T47D (cell line): ENCODE measurements at regions not wholly inside any gene's neighbourhood (a gene's known extent, or its start where the extent isn't known, plus 50 kb on each side); places are given as distances from the start of the nearest gene placed in this dataset.

Experiments
- DNase-seq, 2 experiments: peaks; one replicate each; pipeline versions ENCODE4 v3.0.0 to v3.0.0-alpha.2; 2011 to 2012; ENCODE audit warnings: low read depth in 1 of 2, low spot score in 1 of 2
- JUND ChIP-seq: IDR thresholded peaks from 2 replicates; pipeline ENCODE4 v1.6.1; 2012; ENCODE audit warnings: low read depth
- in situ Hi-C: cut with HindIII; loops from 2 replicates; pipeline ENCODE4 v1.10.0; 2016; ENCODE audit warnings: low sequenced_read_pairs, low pct_unique_long_range_greater_than_20kb

DNA sequence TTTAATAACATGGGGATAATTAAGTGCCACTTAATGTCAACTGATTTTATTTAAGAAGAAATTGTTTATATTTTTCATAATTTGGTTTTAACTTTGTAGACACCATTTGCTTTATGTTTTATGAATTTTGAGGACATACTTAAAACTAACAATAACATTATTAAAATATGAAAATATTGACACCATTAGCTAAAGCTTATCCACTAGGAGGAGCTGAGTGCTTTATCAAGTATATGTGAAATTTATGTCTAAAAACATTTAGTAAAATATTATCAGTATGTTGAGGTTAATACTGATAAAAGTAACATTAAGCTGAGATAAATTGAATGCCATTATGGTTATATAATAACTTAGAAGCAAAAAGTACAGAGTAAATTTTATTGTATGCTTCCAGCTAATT lies 622.1 kb downstream of the ARL4A start:
- in situ Hi-C loops = no loop called here

DNA sequence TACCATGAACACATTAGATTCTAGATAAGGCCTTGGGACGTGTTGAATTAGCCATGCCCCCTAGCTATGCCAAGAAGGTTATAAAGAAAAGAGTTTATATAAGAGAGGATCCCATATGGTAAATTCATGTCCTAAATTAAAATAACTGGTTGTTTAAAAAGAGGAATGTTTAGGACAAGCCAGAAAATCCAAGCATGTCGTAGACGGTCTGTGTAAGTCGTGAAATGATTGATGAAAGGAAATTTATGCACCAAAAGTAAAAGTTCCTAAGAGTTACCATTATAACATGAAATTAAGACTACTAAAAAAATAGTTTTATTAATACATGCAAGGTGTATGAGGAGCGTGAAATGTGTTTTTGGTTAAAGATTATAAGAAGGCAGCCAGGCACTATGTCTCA lies 624.9 kb downstream of the ARL4A start:
- in situ Hi-C loops = no loop called here
- no peak for TF ChIP-seq JUND
- DNase-seq = peak in 1 of 2 experiments; percentile 74

More for the DNA sequence above, 622.1 kb downstream of the ARL4A start:
- no peak for DNase-seq
- no peak for TF ChIP-seq JUND

DNA sequence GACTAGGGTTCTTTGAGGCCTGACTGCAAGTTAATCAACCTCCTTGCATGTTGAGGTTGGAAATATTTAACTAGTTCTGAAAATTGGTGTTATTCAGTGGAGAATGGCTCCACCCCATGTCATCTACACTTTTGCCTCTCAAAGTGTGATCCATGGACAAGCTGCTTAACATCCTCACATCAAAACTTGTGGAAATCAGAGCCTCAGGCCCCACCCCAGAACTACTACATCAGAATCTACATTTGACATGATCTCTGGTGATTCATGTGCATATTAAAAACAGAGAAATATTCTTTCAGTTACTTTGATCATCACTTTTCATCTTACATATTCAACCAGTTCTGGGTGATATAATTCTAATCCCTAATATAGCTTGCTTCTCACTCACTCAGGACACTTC lies 632.9 kb downstream of the ARL4A start:
- DNase-seq = no peak
- in situ Hi-C loops = no loop called here
- no peak for TF ChIP-seq JUND

DNA sequence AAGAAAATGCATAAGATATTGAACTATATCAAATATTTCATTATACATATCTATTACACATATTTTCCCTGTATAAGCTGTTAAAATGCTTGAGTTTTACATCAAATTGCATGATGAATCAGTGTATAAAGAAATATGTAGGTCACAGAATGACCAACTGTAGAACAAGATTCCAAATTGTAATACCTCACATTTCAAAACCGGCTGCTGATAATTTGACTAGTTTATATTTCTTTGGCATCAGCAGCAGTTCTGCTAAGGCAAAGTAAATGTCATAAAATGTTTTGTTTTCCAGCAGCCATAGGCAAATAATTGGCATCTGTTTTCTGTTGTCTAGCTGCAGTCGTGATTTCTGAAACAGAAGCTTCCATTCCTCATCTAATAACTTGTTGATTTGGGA lies 633.9 kb downstream of the ARL4A start:
- no peak for DNase-seq
- no peak for TF ChIP-seq JUND
- in situ Hi-C loops = no loop called here

DNA sequence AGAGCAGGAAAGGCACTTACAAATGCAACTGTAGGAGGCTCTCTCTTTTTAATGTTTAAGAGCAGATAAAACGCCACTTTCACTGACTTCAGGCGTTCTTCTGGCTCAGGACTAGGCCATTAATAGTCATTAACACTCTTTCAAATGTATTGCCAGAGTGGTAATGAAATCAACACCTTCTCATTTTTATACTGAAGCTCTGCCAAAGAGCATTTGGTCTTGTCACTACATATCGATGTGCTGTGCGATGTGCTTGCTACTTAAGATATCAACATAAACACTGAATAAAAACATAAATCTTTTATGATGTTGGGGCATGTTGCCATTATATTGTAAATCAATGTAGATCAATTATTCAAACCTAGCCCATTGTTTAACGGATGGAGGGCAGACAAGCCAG lies 634.7 kb downstream of the ARL4A start:
- no peak for DNase-seq
- in situ Hi-C loops = no loop called here
- TF ChIP-seq JUND = no peak

DNA sequence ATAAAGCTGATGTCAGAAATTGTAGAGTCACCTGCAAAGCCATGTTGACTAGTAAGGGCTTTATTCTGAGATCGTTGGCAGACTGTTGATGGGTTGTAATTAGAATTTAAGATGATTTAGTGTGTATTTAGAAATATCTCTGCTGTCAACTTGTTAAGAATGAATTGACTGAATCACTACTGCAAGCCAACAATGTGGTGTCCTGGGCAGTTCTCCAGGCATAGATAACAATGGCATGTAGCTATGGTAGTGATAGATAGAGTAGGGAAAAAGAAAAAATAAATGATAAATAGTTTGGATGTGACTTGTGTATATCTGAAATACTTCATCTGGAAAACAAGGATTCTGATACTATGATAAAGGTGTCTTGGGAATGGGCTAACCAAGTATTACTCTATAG lies 640.2 kb downstream of the ARL4A start:
- DNase-seq = no peak
- in situ Hi-C loops = no loop called here
- no peak for TF ChIP-seq JUND

DNA sequence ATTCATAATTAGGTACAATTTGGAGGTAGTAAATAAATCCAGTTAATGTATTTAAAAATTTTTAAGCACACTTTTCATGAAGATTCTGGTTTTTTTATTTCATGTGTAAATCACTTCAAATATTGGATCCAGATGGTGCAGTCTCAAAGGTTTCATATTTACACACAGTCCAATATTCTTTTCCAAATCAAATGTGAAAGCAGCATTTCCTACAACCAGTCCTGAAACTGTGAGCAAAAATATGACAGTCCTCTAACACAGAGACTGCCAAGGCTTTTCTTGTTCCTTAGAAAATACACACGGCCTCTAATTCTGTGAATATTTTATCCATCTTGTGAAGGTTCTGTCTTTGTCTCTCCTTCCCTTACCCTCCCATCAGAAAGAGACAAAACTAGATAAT lies 645.9 kb downstream of the ARL4A start:
- TF ChIP-seq JUND = no peak
- DNase-seq = no peak
- in situ Hi-C loops = no loop called here

DNA sequence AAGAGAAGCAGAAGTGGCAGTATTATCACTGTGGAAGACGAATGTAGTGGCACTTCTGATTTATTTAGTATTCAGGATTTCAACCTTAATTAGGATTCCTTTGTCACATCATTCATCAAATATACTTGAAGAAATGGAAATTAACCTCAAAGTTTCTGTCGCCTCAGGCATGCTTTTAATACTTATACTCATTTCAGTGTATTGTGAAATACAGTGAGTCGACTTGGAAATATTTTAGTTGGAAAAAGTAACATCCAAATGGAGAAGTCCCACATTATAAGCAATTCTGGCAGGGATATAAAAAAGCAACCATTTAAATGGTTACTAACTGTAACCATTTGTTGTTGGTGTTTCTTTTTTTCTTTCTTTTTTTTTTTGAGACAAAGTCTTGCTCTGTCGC lies 648.8 kb downstream of the ARL4A start:
- no peak for TF ChIP-seq JUND
- in situ Hi-C loops = no loop called here
- DNase-seq = no peak

DNA sequence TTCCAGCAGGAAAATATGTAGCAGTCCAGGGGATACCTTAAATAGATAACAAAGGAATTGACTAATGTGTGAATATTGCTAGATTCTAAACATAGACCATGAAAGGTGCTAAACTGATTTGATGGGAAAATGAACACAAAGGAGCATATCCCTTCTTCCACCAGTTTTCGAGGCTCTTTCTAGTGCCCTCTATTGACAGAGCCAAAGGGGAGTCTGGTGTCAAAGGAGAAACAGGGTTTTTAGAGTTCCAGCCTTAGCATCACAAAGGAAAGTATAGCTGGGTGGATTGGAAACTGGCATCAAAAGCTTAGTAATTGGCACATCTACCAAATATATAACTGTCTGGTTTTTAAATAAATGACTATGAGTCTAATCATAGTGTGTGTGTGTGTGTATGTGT lies 636.8 kb downstream of the ETV1 start:
- in situ Hi-C loops = no loop called here
- TF ChIP-seq JUND = no peak
- DNase-seq = no peak

DNA sequence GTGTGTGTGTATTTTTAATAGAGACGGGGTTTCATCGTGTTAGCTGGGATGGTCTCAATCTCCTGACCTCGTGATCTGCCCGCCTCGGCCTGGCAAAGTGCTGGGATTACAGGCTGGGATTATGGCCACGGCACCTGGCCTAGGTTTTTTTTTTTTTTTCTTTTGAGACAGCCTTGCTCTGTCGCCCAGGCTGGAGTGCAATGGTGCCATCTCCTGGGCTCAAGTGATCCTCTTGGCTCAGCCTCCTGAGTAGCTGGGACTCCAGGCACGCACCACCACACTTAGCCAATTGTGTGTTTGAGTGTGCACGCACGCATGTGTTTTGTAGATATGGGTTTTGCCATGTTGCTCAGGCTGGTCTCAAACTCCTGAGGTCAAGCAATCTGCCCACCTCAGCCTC lies 629.8 kb downstream of the ETV1 start:
- in situ Hi-C loops = no loop called here

DNA sequence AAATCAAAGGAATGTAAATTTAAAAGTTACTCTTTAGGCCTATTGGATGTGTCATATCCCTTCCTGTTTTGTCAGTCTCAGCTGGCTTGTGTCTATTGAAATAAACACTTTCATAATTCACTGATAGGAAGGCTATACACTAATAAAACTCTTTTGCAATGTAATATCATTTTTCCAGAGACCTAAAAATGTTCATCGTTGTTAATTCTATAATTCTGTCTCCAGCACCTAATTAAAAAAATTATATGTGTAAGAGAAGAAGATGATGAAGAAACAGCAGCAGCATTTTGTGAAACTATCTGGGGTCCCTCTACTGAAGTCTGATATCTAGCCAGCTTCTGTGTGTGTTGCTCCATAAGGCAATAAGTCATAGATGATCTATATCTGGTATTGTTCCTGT lies 602.7 kb downstream of the ETV1 start:
- no peak for TF ChIP-seq JUND
- no peak for DNase-seq
- in situ Hi-C loops = no loop called here

More for the DNA sequence above, 629.8 kb downstream of the ETV1 start:
- peak in 1 of 2 experiments; percentile 24 for DNase-seq
- TF ChIP-seq JUND = no peak

DNA sequence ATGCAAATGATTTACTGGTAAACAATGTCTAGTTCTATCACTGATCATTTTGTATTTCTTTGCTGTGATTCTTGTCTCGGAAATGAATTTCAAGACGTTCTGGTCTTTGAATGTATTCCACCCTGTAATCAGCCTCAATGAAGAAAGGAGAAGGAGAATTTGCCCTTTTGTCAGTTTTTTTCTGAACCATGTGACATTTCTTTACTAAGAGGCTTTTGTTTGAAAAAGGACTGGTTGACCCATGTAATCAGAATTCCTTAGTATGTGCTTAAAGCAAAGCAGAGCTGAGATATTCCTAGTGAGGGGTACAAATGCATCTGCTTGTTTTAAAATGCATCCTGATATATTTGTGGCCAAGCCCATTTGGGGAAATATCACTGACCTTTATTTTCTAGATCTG lies 581.6 kb downstream of the ETV1 start:
- no peak for DNase-seq
- no peak for TF ChIP-seq JUND
- in situ Hi-C loops = no loop called here

DNA sequence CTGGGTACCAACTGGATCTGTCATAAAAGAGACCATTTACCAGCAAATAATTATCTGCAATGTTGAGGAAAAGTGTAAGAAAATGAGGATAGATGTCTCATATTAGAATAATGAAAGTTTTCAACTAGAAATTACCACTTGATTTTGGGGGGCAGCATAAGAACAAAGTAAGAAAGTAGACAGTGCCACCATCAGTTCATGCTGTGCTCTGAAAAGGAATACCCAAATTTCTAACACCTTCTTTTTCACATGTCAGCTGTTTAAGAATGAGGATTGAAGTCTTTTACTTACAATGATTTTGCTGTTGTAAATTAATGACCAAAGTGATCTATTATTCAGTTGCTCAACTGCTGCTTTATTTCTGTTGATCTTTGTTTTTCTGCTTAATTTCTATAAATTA lies 578.3 kb downstream of the ETV1 start:
- TF ChIP-seq JUND = no peak
- in situ Hi-C loops = no loop called here
- no peak for DNase-seq

DNA sequence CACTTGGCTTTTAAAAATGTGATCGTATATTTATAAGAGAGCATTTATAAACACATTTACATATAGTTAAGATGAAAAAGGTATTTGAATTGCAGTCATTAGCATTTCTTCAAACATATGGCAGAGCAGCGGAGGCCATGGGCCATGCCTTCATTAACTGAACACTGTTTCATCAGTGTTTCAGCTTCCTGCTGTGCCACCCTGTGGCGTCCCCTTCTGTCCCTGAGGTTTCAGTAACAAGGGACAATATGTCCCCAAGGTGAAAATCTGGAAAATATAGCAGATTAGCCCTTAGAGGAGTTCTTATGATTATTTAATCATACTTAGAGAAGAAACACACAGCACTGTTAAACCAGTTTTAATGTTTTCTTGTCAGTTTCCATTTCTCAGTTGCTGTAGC lies 577.8 kb downstream of the ETV1 start:
- no peak for TF ChIP-seq JUND
- in situ Hi-C loops = no loop called here
- DNase-seq = no peak

DNA sequence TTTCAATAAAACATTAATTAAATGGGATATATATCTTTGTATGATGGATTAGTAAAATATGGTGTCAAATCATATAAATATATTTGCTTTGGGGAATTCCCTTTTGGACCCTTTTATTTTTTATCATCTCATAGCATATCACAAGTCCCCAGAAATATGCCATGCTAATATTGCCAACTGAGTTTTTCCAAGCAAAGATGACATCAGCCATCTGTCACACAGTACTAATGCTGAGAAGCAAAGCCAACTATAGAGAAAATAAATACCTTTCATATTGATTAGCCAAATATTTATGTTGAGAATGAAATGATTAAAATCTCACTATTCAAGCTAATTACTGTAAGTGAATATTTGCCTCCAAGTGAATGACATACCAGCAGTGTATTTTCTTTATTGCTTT lies 575.3 kb downstream of the ETV1 start:
- TF ChIP-seq JUND = no peak
- no peak for DNase-seq
- in situ Hi-C loops = no loop called here
